Mesenchymal stem cell (in vitro differentiated cells and primary cell): ENCODE measurements at regions not wholly inside any gene's neighbourhood (a gene's known extent, or its start where the extent isn't known, plus 50 kb on each side); places are given as distances from the start of the nearest gene placed in this dataset.

Source experiments
- DNase-seq: peaks from one replicate; pipeline ENCODE4 v3.0.0-alpha.2; 2013
- H2AFZ ChIP-seq: one replicate; pipeline ENCODE4 v1.6.1; 2013; ENCODE audit warnings: low read depth, mild to moderate bottlenecking, control low read depth, inconsistent platforms, low read length, moderate library complexity
- H2AK5ac ChIP-seq: 2 replicates; pipeline ENCODE4 v1.6.1; 2013; ENCODE audit warnings: low read length, moderate library complexity, mild to moderate bottlenecking, inconsistent platforms; ENCODE audit not compliant: severe bottlenecking
- H2BK120ac ChIP-seq: one replicate; pipeline ENCODE4 v1.6.1; 2013; ENCODE audit warnings: low read depth, mild to moderate bottlenecking, inconsistent platforms, low read length, moderate library complexity
- H2BK12ac ChIP-seq, 2 experiments: one replicate each; pipeline ENCODE4 v1.6.1; 2013; ENCODE audit warnings: inconsistent platforms in 2 of 2, low read length in 2 of 2, mild to moderate bottlenecking in 2 of 2, moderate library complexity in 2 of 2, control low read depth in 1 of 2
- H2BK15ac ChIP-seq: one replicate; pipeline ENCODE4 v1.6.1; 2013; ENCODE audit warnings: mild to moderate bottlenecking, low read depth, inconsistent platforms; ENCODE audit not compliant: poor library complexity, severe bottlenecking
- H2BK5ac ChIP-seq: 2 replicates; pipeline ENCODE4 v1.6.1; 2013; ENCODE audit warnings: low read depth, mild to moderate bottlenecking, low read length, control low read depth, inconsistent platforms; ENCODE audit not compliant: poor library complexity, severe bottlenecking
- H3K14ac ChIP-seq, 2 experiments: one replicate each; pipeline ENCODE4 v1.6.1; 2013; ENCODE audit warnings: inconsistent platforms in 2 of 2, low read length in 2 of 2, control low read depth in 1 of 2, mild to moderate bottlenecking in 1 of 2, moderate library complexity in 1 of 2
- H3K18ac ChIP-seq, 2 experiments: one replicate each; pipeline ENCODE4 v1.6.1; 2013; ENCODE audit warnings: inconsistent platforms in 2 of 2, low read length in 2 of 2, control low read depth in 1 of 2, low read depth in 1 of 2, mild to moderate bottlenecking in 1 of 2
- H3K23ac ChIP-seq, 2 experiments: one replicate each; pipeline ENCODE4 v1.6.1; 2013; ENCODE audit warnings: inconsistent platforms in 2 of 2, low read length in 2 of 2, mild to moderate bottlenecking in 2 of 2, moderate library complexity in 2 of 2, control low read depth in 1 of 2
- H3K27ac ChIP-seq: 2 replicates; pipeline ENCODE4 v1.5.1; 2013; ENCODE audit warnings: mild to moderate bottlenecking, moderate library complexity, low read length, control low read depth, inconsistent platforms; ENCODE audit not compliant: poor library complexity, severe bottlenecking
- H3K27me3 ChIP-seq, 2 experiments: 2 replicates each; pipeline versions ENCODE4 v1.6.1 to v1.7.0; 2013; ENCODE audit warnings: low read length in 2 of 2, mild to moderate bottlenecking in 2 of 2, moderate library complexity in 2 of 2, control low read depth in 1 of 2, inconsistent platforms in 1 of 2; ENCODE audit not compliant: control insufficient read depth in 1 of 2, insufficient read depth in 1 of 2
- H3K36me3 ChIP-seq, 2 experiments: 2 replicates each; pipeline versions ENCODE4 v1.6.1 to v1.7.0; 2013; ENCODE audit warnings: low read length in 2 of 2, control low read depth in 1 of 2, inconsistent platforms in 1 of 2, low read depth in 1 of 2, mild to moderate bottlenecking in 1 of 2; ENCODE audit not compliant: insufficient read depth in 2 of 2, control insufficient read depth in 1 of 2
- H3K4ac ChIP-seq, 2 experiments: one replicate each; pipeline ENCODE4 v1.6.1; 2013; ENCODE audit warnings: inconsistent platforms in 2 of 2, low read length in 2 of 2, mild to moderate bottlenecking in 2 of 2, moderate library complexity in 2 of 2, control low read depth in 1 of 2, low read depth in 1 of 2
- H3K4me1 ChIP-seq: 2 replicates; pipeline ENCODE4 v1.6.1; 2013; ENCODE audit warnings: low read depth, low read length, control low read depth; ENCODE audit not compliant: control insufficient read depth, insufficient read depth
- H3K4me2 ChIP-seq: 2 replicates; pipeline ENCODE4 v1.6.1; 2013; ENCODE audit warnings: low read length, mild to moderate bottlenecking, inconsistent platforms; ENCODE audit not compliant: poor library complexity, severe bottlenecking
- H3K4me3 ChIP-seq, 2 experiments: 2 replicates each; pipeline versions ENCODE4 v1.5.1 to v1.7.0; 2013; ENCODE audit warnings: low read length in 2 of 2, mild to moderate bottlenecking in 2 of 2, control low read depth in 1 of 2, low read depth in 1 of 2; ENCODE audit not compliant: insufficient read depth in 1 of 2
- H3K79me1 ChIP-seq: replicated peaks from 2 replicates; pipeline ENCODE4 v1.6.1; 2013; ENCODE audit warnings: mild to moderate bottlenecking, control low read depth, low read length, inconsistent platforms; ENCODE audit not compliant: poor library complexity, severe bottlenecking
- H3K9ac ChIP-seq: 2 replicates; pipeline ENCODE4 v1.7.0; 2013; ENCODE audit warnings: mild to moderate bottlenecking, low read length, moderate library complexity
- H3K9me3 ChIP-seq: 2 replicates; pipeline ENCODE4 v1.7.0; 2013; ENCODE audit warnings: mild to moderate bottlenecking, low read length; ENCODE audit not compliant: control insufficient read depth
- H4K8ac ChIP-seq: one replicate; pipeline ENCODE4 v1.6.1; 2013; ENCODE audit warnings: inconsistent platforms, mild to moderate bottlenecking, low read length, moderate library complexity
- H4K91ac ChIP-seq: one replicate; pipeline ENCODE4 v1.6.1; 2013; ENCODE audit warnings: mild to moderate bottlenecking, low read length, inconsistent platforms
- WGBS: methylation state at CpG from one replicate; pipeline ENCODE4 v1.1.7; 2013; ENCODE audit warnings: mixed read lengths; 5-methylcytosine and 5-hydroxymethylcytosine counted together

GRCh38 chr9:19620326-19620725, 168.5 kb downstream of the SLC24A2 start:
- H2BK5ac ChIP-seq = no peak overlapping the region
- 92% methylated on average over 2 of the region's 4 CpGs for WGBS
- H2AK5ac ChIP-seq = no peak overlapping the region
- no peak overlapping the region for H3K18ac ChIP-seq
- no peak overlapping the region for H2BK15ac ChIP-seq
- H4K8ac ChIP-seq = no peak overlapping the region
- no peak overlapping the region for H3K4me3 ChIP-seq
- H2BK12ac ChIP-seq = no peak overlapping the region
- H3K9ac ChIP-seq = no peak overlapping the region
- H3K4ac ChIP-seq = no peak overlapping the region
- no peak for DNase-seq
- no peak overlapping the region for H2AFZ ChIP-seq
- H3K23ac ChIP-seq = no peak overlapping the region
- no peaks in the 10 kb centered on the region for H3K79me1 ChIP-seq
- no peaks in the 10 kb centered on the region for H3K27me3 ChIP-seq
- H3K27ac ChIP-seq = no peak overlapping the region
- no peaks in the 10 kb centered on the region for H3K36me3 ChIP-seq
- no peaks in the 10 kb centered on the region for H3K9me3 ChIP-seq
- no peak overlapping the region for H3K4me2 ChIP-seq
- peaks cover 2% of the 10 kb centered on the region for H3K4me1 ChIP-seq
- H4K91ac ChIP-seq = no peak overlapping the region
- H2BK120ac ChIP-seq = no peak overlapping the region
- no peak overlapping the region for H3K14ac ChIP-seq

GRCh38 chr9:19619221-19619620, 169.6 kb downstream of the SLC24A2 start:
- no peaks in the 10 kb centered on the region for H3K9me3 ChIP-seq
- H3K36me3 ChIP-seq = no peaks in the 10 kb centered on the region
- no peak overlapping the region for H3K14ac ChIP-seq
- peaks cover 2% of the 10 kb centered on the region for H3K4me1 ChIP-seq
- H2BK15ac ChIP-seq = no peak overlapping the region
- no peak overlapping the region for H3K18ac ChIP-seq
- no peak overlapping the region for H4K8ac ChIP-seq
- H4K91ac ChIP-seq = no peak overlapping the region
- peaks cover 0 to 4% of the 10 kb centered on the region in 2 experiments for H3K27me3 ChIP-seq
- H2BK12ac ChIP-seq = no peak overlapping the region
- H3K4me3 ChIP-seq = no peak overlapping the region
- H3K9ac ChIP-seq = no peak overlapping the region
- H3K23ac ChIP-seq = no peak overlapping the region
- H2AK5ac ChIP-seq = no peak overlapping the region
- H3K27ac ChIP-seq = no peak overlapping the region
- no peak overlapping the region for H3K4ac ChIP-seq
- 55% methylated on average over 7 of the region's 7 CpGs for WGBS
- no peak overlapping the region for H3K4me2 ChIP-seq
- H2BK5ac ChIP-seq = no peak overlapping the region
- DNase-seq = no peak
- H3K79me1 ChIP-seq = no peaks in the 10 kb centered on the region
- no peak overlapping the region for H2AFZ ChIP-seq
- no peak overlapping the region for H2BK120ac ChIP-seq

- Histone ChIP-seq H4K8ac (no peak overlapping the region), H3K9me3 (no peaks in the 10 kb centered on the region), H2BK5ac (no peak overlapping the region), H3K4me3 (no peak overlapping the region), H3K79me1 (no peaks in the 10 kb centered on the region), H3K18ac (no peak overlapping the region), H3K27ac (no peak overlapping the region), H3K23ac (no peak overlapping the region), H3K4me2 (no peak overlapping the region), H2BK120ac (no peak overlapping the region), H3K9ac (no peak overlapping the region), H3K14ac (no peak overlapping the region), H3K4me1 (peaks cover 2% of the 10 kb centered on the region), H2BK12ac (no peak overlapping the region), H3K4ac (no peak overlapping the region), H2AFZ (no peak overlapping the region), H4K91ac (no peak overlapping the region), H2BK15ac (no peak overlapping the region), H3K36me3 (no peaks in the 10 kb centered on the region), H3K27me3 (peaks cover 0 to 4% of the 10 kb centered on the region in 2 experiments), H2AK5ac (no peak overlapping the region)
- WGBS = 58% methylated on average over 1 of the region's 2 CpGs
- DNase-seq = no peak
Measured at GRCh38 chr9:19618816-19619215, 170.0 kb downstream of the SLC24A2 start.

GRCh38 chr9:19615036-19615624, 173.7 kb downstream of the SLC24A2 start:
- Histone ChIP-seq H3K4me3 (no peak overlapping the region), H3K4me2 (no peak overlapping the region), H3K36me3 (no peaks in the 10 kb centered on the region), H3K27ac (no peak overlapping the region), H2BK15ac (no peak overlapping the region), H3K23ac (no peak overlapping the region), H3K9ac (no peak overlapping the region), H4K91ac (no peak overlapping the region), H3K27me3 (peaks cover 0 to 8% of the 10 kb centered on the region in 2 experiments), H2BK12ac (no peak overlapping the region), H3K4me1 (no peaks in the 10 kb centered on the region), H3K79me1 (no peaks in the 10 kb centered on the region), H3K9me3 (no peaks in the 10 kb centered on the region), H2AFZ (no peak overlapping the region), H4K8ac (no peak overlapping the region), H2BK120ac (no peak overlapping the region), H3K4ac (no peak overlapping the region), H3K14ac (no peak overlapping the region), H2AK5ac (no peak overlapping the region), H3K18ac (no peak overlapping the region), H2BK5ac (no peak overlapping the region)
- DNase-seq = no peak
- 89% methylated on average over 6 of the region's 6 CpGs for WGBS
